GM19025 (cell line): ENCODE measurements at regions not wholly inside any gene's neighbourhood (a gene's known extent, or its start where the extent isn't known, plus 50 kb on each side); places are given as distances from the start of the nearest gene placed in this dataset.
"Not testable (repeated sequence)": the region's sequence is repeated elsewhere in the genome, so short reads cannot be mapped to it uniquely, and the experiment has no call there.

ENCODE experiments used
- ATAC-seq: cut with Tn5 transposase; IDR thresholded peaks from one replicate; pipeline ENCODE4 v1.9.1; 2021; ENCODE audit warnings: mild to moderate bottlenecking, low read depth, moderate library complexity; ENCODE audit not compliant: unreplicated experiment

GRCh38 chr2:6177811-6178210 lies 485.6 kb downstream of the SOX11 start:
- no peak for ATAC-seq

- ATAC-seq = no peak
Observed at GRCh38 chr2:6181525-6181924, 489.3 kb downstream of the SOX11 start.

DNA sequence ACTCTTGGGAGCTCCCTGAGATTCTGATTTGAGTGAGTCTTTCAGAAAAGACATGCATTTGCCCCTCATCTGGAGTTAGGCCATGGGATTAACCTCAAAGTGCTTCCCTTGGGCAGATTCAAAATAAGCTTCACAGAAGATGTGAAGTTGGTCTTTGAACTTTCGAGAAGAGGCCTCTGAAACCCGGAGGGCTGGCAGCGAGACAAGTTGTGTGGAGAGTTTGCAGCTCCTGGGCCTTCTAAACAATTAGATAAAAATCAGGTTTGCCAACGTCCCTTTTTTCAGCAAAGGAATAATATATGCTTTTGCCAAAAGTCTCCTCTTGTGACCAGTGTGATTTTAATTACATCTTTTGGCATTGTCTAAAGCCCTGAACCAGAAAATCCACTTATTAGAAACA lies 489.7 kb downstream of the SOX11 start:
- ATAC-seq = no peak

- ATAC-seq = no peak
Observed at GRCh38 chr2:6183226-6183625, 491.0 kb downstream of the SOX11 start.

- no peak for ATAC-seq
Observed at GRCh38 chr2:6184532-6185292, 492.5 kb downstream of the SOX11 start.

DNA sequence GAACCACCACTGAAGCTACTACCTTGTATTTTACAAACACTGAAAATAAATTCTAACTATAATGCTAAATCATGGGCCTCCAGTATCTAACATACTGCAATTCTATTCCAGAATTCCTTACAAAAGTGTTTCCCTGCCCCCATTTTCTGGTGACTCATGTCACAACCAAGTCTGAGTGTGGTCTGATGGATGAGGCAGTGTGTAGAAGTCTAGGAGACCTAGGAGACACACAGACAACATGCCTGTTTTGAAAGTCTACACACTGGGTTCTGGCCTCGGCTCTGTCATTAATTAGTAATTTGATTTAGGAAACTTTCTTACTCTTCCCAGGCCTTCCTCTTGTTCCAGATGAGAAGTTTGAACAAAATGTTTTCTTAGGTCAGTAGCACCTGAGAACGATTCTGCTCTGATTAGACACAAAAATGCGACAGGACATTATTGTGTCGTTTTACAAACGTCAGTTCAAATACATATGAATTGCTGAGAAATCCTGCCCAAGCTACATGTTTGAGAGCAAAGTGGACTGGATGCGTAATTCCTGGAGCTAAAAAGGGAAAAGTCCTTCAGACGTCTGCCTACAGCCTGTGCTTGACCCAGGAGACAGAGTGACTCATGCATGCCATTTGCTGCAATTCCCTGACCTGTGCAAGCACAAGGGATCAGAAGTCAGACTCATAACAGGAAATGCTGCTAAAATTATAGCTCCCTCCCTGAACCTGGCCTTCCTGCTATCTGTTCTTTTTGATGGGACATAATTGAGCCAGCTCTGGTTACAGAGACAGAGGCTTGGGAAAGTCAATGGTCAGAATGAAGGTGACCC lies 494.4 kb downstream of the SOX11 start:
- no peak for ATAC-seq

DNA sequence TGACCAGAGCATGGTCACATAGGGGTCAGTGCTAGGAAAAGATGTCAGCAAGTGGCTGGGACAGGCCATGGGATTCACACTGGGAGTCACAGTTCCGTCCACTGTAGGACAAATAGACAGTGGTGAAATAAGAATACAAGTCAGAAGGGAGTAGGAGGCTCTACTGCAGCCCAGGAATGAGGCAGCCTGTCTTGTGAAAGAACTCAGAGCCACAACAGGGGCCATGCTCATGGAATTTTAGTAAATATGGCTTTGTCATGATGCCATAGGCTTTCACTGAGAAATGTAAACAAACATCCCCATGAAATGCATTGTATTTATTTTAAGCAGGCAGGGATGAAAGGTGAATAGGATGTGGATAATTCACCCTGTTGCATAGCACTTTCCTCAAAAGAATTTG lies 504.3 kb downstream of the SOX11 start:
- ATAC-seq = no peak

DNA sequence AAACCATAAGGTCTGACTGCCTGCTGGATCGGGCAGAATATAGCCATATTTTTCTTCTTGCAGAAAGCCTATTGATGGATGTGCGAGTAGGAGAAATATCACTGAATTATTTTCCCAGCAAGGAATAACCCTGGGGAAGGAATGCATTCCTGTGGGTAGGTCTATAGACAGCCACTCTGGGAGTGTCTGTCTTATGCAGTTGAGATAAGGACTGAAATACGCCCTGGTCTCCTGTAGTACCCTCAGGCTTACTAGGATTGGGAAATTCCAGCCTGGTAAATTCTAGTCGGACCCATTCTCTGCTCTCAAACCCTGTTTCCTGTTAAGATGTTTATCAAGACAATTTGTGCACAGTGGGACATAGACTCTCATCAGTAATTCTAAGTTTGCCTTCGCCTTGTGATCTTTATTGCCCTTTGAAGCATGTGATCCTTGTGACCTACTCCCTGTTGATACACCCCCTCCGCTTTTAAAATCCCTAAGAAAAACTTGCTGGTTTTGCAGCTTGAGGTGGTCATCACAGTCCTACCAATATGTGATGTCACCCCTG lies 506.3 kb downstream of the SOX11 start:
- ATAC-seq = not testable (repeated sequence)

DNA sequence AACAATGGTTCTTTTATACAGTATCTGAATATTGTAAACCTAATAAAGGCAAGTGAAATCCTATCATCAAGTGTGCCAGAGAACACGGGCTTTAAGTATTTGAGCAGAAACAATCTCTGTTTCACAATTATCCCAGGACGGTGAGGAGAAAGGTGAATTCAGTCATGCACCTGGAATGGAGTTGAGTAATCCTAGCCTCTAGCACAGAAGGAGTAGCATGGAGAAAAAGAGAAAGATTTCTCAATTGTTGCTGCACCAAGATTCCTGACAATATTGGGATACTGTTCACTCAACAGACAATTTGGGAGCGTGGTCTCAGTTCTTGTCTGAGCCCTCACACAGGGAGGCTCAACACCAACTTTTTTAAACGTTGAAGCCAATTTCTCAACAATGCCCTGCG lies 510.6 kb downstream of the SOX11 start:
- ATAC-seq = no peak

GRCh38 chr2:6203291-6203959 lies 511.2 kb downstream of the SOX11 start:
- ATAC-seq = no peak

GRCh38 chr2:6206882-6207281 lies 514.7 kb downstream of the SOX11 start:
- ATAC-seq = no peak

DNA sequence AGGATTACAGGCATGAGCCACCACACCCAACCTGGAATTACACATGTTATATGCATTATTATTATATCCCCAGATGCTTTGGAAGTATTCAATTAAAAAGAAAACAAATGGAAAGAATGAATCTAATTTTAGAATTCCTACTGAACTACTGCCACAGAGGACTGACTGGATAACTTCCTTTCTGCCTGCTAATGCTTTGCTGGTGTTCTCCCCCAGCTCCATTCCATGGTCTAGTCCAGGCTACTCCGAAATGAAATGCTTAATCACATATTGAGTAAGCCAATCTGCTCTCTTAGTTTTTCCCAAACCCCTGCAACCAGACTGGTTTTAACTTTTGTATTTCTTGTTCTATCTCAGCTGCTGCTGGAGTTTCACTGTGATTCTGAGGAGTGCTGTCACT lies 519.1 kb downstream of the SOX11 start:
- no peak for ATAC-seq

DNA sequence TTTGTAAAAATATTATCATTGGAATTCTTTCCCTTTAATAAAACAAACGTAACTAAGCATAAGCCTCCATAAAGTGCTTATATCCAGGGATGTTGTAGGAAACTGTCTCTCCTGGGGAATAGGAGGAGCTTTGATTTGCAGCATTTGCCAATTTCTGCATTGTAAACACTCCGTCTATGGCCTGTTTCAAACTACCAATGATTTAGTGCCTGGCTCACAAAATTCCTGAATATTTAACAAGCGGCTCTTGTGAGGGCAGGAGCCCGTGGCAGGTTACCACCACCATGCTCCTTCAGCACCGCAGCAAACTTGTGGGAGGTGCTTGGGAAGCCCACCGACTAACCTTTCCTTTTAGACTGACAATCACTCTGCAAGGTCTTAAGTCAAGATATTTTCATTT lies 520.3 kb downstream of the SOX11 start:
- no peak for ATAC-seq

DNA sequence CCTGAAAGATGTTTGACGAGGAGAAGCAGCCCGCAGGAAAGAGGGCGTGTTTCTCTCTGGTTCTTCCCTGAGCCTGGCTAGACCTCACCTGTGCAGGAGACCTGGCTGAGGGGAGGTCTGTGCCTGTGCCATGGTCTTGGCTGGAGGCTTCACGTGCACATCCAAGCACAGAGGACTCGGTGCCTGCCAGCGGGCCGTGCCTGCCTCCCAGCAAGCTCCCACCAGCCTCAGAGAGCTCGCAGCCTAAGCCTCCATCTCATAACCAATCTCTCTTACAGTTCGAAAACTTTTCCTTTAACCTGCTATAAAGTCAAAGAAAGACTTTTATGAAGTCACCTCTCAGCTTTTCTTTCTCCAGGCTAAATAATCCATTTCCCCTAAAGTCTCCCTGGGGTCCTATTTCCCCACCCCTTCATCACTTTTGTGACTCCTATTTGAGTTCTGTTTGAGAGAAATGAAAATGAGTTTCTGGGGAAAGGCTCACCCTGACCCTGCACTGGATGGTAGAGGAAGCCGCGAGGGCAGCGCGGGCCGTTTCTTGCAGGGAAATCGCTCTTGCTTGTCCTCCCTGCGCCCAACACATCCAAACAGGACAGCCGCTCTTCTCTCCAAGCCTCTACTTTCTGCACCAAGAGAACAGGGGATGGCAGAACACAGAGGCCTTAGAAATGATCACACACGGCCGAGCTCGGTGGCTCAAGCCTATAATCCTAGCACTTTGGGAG lies 521.0 kb downstream of the SOX11 start:
- no peak for ATAC-seq

DNA sequence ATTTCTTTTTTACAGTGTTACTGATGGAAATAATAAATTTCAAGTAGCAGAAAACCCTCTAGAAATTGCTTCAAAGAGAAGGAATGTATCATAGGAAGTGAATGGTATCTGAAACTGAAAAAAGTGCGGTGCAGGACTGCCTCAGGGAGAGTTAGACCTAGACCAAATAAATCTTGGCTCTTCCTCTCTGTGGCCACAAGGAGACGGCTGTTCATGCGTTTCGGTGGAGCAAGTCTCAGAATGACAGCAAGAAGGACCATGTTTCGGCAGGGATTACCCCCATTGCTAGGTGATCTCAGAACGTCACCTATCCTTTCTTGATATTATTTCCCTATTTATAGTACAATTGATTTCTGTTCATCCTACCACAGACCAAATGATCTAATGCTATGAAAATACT lies 522.3 kb downstream of the SOX11 start:
- no peak for ATAC-seq

- ATAC-seq = no peak
Observed at GRCh38 chr2:6215053-6215452, 522.9 kb downstream of the SOX11 start.

DNA sequence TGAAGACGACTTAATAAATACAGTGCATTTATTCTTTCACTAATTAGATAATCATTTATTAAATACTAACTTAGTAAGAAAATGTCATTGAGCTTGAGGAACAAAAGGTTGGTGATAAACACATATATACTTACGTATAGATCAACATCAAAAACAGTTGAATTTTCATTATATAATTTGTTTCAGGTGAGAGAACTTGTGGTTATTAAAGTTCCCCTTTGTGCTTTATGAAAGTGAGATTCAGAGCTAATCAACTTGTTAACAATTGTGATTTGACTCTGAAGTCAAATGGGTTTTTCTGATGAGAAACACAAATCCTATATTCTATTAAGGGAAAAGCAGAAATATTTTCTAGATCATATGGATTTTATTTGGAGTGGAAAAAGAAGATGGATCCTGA lies 524.0 kb downstream of the SOX11 start:
- ATAC-seq = no peak

- no peak for ATAC-seq
Observed at GRCh38 chr2:6218926-6219325, 526.7 kb downstream of the SOX11 start.

DNA sequence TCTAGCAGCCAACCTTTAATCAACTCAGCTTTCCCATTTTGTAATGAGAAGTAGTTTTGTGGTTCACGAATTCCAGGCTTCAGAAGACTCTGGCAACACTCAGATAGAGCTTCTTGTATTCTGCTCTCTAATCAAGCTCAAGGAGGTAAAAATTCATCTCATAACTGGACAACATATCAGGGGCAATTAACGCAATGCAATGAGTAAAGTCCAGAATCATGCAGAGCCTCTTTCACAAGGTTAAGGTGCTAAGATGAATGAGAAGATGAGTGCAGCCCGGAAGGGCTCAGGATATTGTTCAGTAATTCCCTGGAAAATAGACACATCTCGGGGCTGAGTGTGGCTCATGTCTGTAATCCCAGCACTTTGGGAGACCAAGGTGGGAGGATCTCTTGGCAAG lies 527.7 kb downstream of the SOX11 start:
- ATAC-seq = no peak

GRCh38 chr2:6222296-6222695 lies 530.1 kb downstream of the SOX11 start:
- no peak for ATAC-seq
